Right lobe of liver (tissue), 4 donors: ENCODE measurements at regions not wholly inside any gene's neighbourhood (a gene's known extent, or its start where the extent isn't known, plus 50 kb on each side); places are given as distances from the start of the nearest gene placed in this dataset.

Experiments
- CTCF ChIP-seq, 4 donors: fragments of 200-600 bp in 3 of 4; fragments of 450-650 bp in 1 of 4; IDR thresholded peaks; one replicate each; pipeline versions ENCODE4 v1.5.1 to v1.8.0; 2016 to 2022; ENCODE audit warnings: antibody characterized with exemption in 4 of 4, mild to moderate bottlenecking in 2 of 4
- POLR2A ChIP-seq: fragments of 450-650 bp; IDR thresholded peaks from one replicate; pipeline ENCODE4 v1.6.1; 2017; ENCODE audit warnings: antibody characterized with exemption, mild to moderate bottlenecking
- donor health status: DM: no; HTN: no; CAD: no.
- donor health status: DM: no; HTN: no; CAD: no.
- donor health status: DM: no; HTN: yes; CAD: no.

- TF ChIP-seq CTCF (IDR thresholded peaks at IDR 0.05) (no peak), POLR2A (no peak)
These were observed 598.4 kb upstream of the ZNF337 start for GRCh38 chr20:26295006-26295405.
